Loucy (cell line): ENCODE measurements at regions not wholly inside any gene's neighbourhood (a gene's known extent, or its start where the extent isn't known, plus 50 kb on each side); places are given as distances from the start of the nearest gene placed in this dataset.

Experiments
- EZH2phosphoT487 ChIP-seq: fragments of 200-600 bp; IDR thresholded peaks from 2 replicates; pipeline ENCODE4 v1.6.1; 2018; ENCODE audit warnings: antibody characterized with exemption, mild to moderate bottlenecking, moderate library complexity, borderline replicate concordance
- TF ChIP-seq, protein P1 (sequence below): fragments of 200-600 bp; sonication (generic); conservative IDR thresholded peaks from 2 replicates; pipeline ENCODE4 v1.5.1; 2014; ENCODE audit warnings: mild to moderate bottlenecking, antibody characterized with exemption, low read length

- TF ChIP-seq, protein P1, sequence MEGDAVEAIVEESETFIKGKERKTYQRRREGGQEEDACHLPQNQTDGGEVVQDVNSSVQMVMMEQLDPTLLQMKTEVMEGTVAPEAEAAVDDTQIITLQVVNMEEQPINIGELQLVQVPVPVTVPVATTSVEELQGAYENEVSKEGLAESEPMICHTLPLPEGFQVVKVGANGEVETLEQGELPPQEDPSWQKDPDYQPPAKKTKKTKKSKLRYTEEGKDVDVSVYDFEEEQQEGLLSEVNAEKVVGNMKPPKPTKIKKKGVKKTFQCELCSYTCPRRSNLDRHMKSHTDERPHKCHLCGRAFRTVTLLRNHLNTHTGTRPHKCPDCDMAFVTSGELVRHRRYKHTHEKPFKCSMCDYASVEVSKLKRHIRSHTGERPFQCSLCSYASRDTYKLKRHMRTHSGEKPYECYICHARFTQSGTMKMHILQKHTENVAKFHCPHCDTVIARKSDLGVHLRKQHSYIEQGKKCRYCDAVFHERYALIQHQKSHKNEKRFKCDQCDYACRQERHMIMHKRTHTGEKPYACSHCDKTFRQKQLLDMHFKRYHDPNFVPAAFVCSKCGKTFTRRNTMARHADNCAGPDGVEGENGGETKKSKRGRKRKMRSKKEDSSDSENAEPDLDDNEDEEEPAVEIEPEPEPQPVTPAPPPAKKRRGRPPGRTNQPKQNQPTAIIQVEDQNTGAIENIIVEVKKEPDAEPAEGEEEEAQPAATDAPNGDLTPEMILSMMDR, result no peak
- no peak for TF ChIP-seq EZH2phosphoT487
These were observed 72.5 kb upstream of the EGFR start for GRCh38 chr7:54946271-54946670.
